Endothelial cell of umbilical vein (primary cell): ENCODE measurements at regions not wholly inside any gene's neighbourhood (a gene's known extent, or its start where the extent isn't known, plus 50 kb on each side); places are given as distances from the start of the nearest gene placed in this dataset.

ENCODE experiments used
- BruUV-seq: library from RNA; stranded (reverse); fragments of 400-500 nt; replicated peaks from 2 replicates; lab custom pipeline; 2021; lab: Mats Ljungman, UMichigan
- CTCF ChIA-PET: fragments of 300-600, 350-600 bp; sonication (Branson Sonifier 250); formaldehyde crosslinking; loops from one replicate; lab custom pipeline; 2021; ENCODE audit warnings: antibody characterized with exemption, inconsistent platforms; lab: Charles Lee
- POLR2A ChIA-PET: fragments of 300-600, 350-600 bp; sonication (Branson Sonifier 250); formaldehyde crosslinking; loops from one replicate; lab custom pipeline; 2021; ENCODE audit warnings: antibody characterized with exemption, inconsistent platforms; lab: Charles Lee
- DNase-seq: peaks from one replicate; pipeline ENCODE4 v3.0.0-alpha.2; 2011; ENCODE audit warnings: low read depth, low spot score
- FAIRE-seq: peaks from 2 replicates; lab custom pipeline; 2011; peaks lifted over from hg19 to GRCh38; lab: Jason Lieb, UNC
- H2AFZ ChIP-seq: 2 replicates; pipeline ENCODE4 v1.6.0; 2012; ENCODE audit warnings: low read depth, low read length, control low read depth, inconsistent platforms
- H3K27ac ChIP-seq: 2 replicates; pipeline ENCODE4 v1.5.1; 2011; ENCODE audit warnings: low read depth, mild to moderate bottlenecking, control low read depth, low read length, moderate library complexity; ENCODE audit not compliant: insufficient read depth
- H3K27me3 ChIP-seq, 2 experiments: 2 replicates each; pipeline versions ENCODE4 v1.6.0 to v1.6.1; 2011; ENCODE audit warnings: low read length in 2 of 2, mixed read lengths in 1 of 2; ENCODE audit not compliant: control insufficient read depth in 2 of 2, insufficient read depth in 2 of 2
- H3K36me3 ChIP-seq, 2 experiments: 2 replicates in 1 of 2; 3 replicates in 1 of 2; pipeline ENCODE4 v1.5.1; 2011; ENCODE audit warnings: low read length in 2 of 2, mild to moderate bottlenecking in 1 of 2, moderate library complexity in 1 of 2; ENCODE audit not compliant: control insufficient read depth in 2 of 2, insufficient read depth in 2 of 2; ENCODE audit errors: extremely low read depth in 1 of 2
- H3K4me1 ChIP-seq: 3 replicates; pipeline ENCODE4 v1.5.1; 2011; ENCODE audit warnings: mild to moderate bottlenecking, low read length; ENCODE audit not compliant: control insufficient read depth, insufficient read depth; ENCODE audit errors: extremely low read depth
- H3K4me2 ChIP-seq: 2 replicates; pipeline ENCODE4 v1.6.1; 2011; ENCODE audit warnings: low read length, control low read depth, mixed read lengths; ENCODE audit not compliant: insufficient read depth
- H3K4me3 ChIP-seq, 3 experiments: fragments of 200-600 bp in 1 of 3; sonication (generic), shearing (Covaris generic) in 1 of 3; replicated peaks in 1 of 3; 2 replicates each; pipeline ENCODE4 v1.5.1; 2011 to 2016; ENCODE audit warnings: control low read depth in 3 of 3, low read length in 3 of 3, mild to moderate bottlenecking in 2 of 3, inconsistent platforms in 1 of 3, low read depth in 1 of 3, moderate library complexity in 1 of 3; ENCODE audit not compliant: insufficient read depth in 1 of 3
- H3K79me2 ChIP-seq: 2 replicates; pipeline ENCODE4 v1.6.0; 2012; ENCODE audit warnings: low read length, inconsistent platforms; ENCODE audit not compliant: control insufficient read depth, insufficient read depth
- H3K9ac ChIP-seq: replicated peaks from 2 replicates; pipeline ENCODE3; 2011; ENCODE audit warnings: low read length, control low read depth; ENCODE audit not compliant: insufficient read depth; ENCODE audit errors: extremely low read depth
- H3K9me1 ChIP-seq: replicated peaks from 3 replicates; pipeline ENCODE4 v1.6.0; 2011; ENCODE audit warnings: mild to moderate bottlenecking, low read length; ENCODE audit not compliant: control insufficient read depth, insufficient read depth; ENCODE audit errors: extremely low read depth
- H3K9me3 ChIP-seq: replicated peaks from 2 replicates; pipeline ENCODE4 v1.5.1; 2012; ENCODE audit warnings: low read length, inconsistent platforms; ENCODE audit not compliant: control insufficient read depth, insufficient read depth
- H4K20me1 ChIP-seq: replicated peaks from 2 replicates; pipeline ENCODE3; 2011; ENCODE audit warnings: mild to moderate bottlenecking, low read length; ENCODE audit not compliant: control insufficient read depth, insufficient read depth; ENCODE audit errors: extremely low read depth
- CTCF ChIP-seq, 2 donors: IDR thresholded peaks; 1 replicate in 1 of 2; 2 replicates in 1 of 2; pipeline ENCODE4 v1.5.1; 2011; ENCODE audit warnings: low read length in 2 of 2, mild to moderate bottlenecking in 2 of 2, moderate library complexity in 2 of 2, control low read depth in 1 of 2, inconsistent platforms in 1 of 2, low read depth in 1 of 2; ENCODE audit not compliant: insufficient read depth in 1 of 2; ENCODE audit errors: extremely low read depth in 1 of 2
- EZH2 ChIP-seq: IDR thresholded peaks from 2 replicates; pipeline ENCODE4 v1.6.1; 2012; ENCODE audit warnings: borderline replicate concordance, low read depth, mild to moderate bottlenecking, moderate library complexity, low read length, inconsistent platforms; ENCODE audit not compliant: severe bottlenecking
- FOS ChIP-seq: IDR thresholded peaks from 2 replicates; pipeline ENCODE4 v1.6.1; 2011; ENCODE audit warnings: mild to moderate bottlenecking, low read length, moderate library complexity, borderline replicate concordance; ENCODE audit not compliant: insufficient read depth
- GATA2 ChIP-seq: IDR thresholded peaks from 2 replicates; pipeline ENCODE4 v1.7.0; 2011; ENCODE audit warnings: low read depth, mild to moderate bottlenecking, moderate library complexity, mixed read lengths, low read length; ENCODE audit not compliant: insufficient read length, insufficient read depth
- JUN ChIP-seq: IDR thresholded peaks from 2 replicates; pipeline ENCODE4 v1.6.1; 2011; ENCODE audit warnings: borderline replicate concordance, low read depth; ENCODE audit not compliant: insufficient read length, insufficient read depth
- MYC ChIP-seq: IDR thresholded peaks from one replicate; pipeline ENCODE4 v1.6.1; 2011; ENCODE audit warnings: mild to moderate bottlenecking, low read depth, low read length
- POLR2A ChIP-seq: IDR thresholded peaks from 2 replicates; pipeline ENCODE4 v1.6.1; 2012; ENCODE audit warnings: low read depth, mild to moderate bottlenecking, control low read depth, low read length
- POLR2AphosphoS5 ChIP-seq: IDR thresholded peaks from 2 replicates; pipeline ENCODE4 v1.6.1; 2012; ENCODE audit warnings: low read depth, mild to moderate bottlenecking, control low read depth, low read length, moderate library complexity; ENCODE audit not compliant: insufficient read depth
- dilution Hi-C: fragments of 300-500 bp; cut with MboI; formaldehyde crosslinking; loops from one replicate; pipeline ENCODE4 v1.15.0; 2019; ENCODE audit warnings: low sequenced_read_pairs; ENCODE audit not compliant: extremely low pct_ligation_motif_present
- intact Hi-C: fragments of 100-400 bp; cut with micrococcal nuclease; formaldehyde crosslinking; loops from one replicate; pipeline ENCODE4 v1.10.0; 2022
- TF ChIP-seq, protein P1 (sequence below): IDR thresholded peaks from 2 replicates; pipeline ENCODE4 v1.6.1; 2011; ENCODE audit not compliant: insufficient read depth, insufficient read length

- DNase-seq (no peak), FAIRE-seq (no peak)
- POLR2A ChIA-PET = no interaction called here
- Histone ChIP-seq H3K27ac (no peak overlapping the region), H4K20me1 (no peaks in the 10 kb centered on the region), H3K4me3 (no peak overlapping the region), H3K9ac (no peak overlapping the region), H3K4me1 (no peaks in the 10 kb centered on the region), H3K9me3 (no peaks in the 10 kb centered on the region), H2AFZ (no peak overlapping the region), H3K4me2 (no peak overlapping the region), H3K27me3 (no peaks in the 10 kb centered on the region), H3K9me1 (no peaks in the 10 kb centered on the region), H3K79me2 (no peaks in the 10 kb centered on the region), H3K36me3 (no peaks in the 10 kb centered on the region)
- dilution Hi-C loops = no loop called here
- BruUV-seq = no TSS peak
- CTCF ChIA-PET = no interaction called here
- intact Hi-C loops = no loop called here
- TF ChIP-seq GATA2 (no peak), FOS (no peak), CTCF (IDR thresholded peaks at IDR 0.05; ENCODE audit: extremely low read depth in 1 of 2, insufficient read depth in 1 of 2, low read depth in 1 of 2, low read length in 2 of 2) (no peak), POLR2A (no peak), EZH2 (no peak), JUN (no peak), POLR2AphosphoS5 (no peak), MYC (no peak)
- TF ChIP-seq, protein P1, sequence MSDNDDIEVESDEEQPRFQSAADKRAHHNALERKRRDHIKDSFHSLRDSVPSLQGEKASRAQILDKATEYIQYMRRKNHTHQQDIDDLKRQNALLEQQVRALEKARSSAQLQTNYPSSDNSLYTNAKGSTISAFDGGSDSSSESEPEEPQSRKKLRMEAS = no peak
Observed at GRCh38 chr4:32864713-32865351, 2144.7 kb downstream of the PCDH7 start.
